H9 (cell line): ENCODE measurements at regions not wholly inside any gene's neighbourhood (a gene's known extent, or its start where the extent isn't known, plus 50 kb on each side); places are given as distances from the start of the nearest gene placed in this dataset.

Experiments
- DNase-seq: peaks from one replicate; pipeline ENCODE4 v3.0.0-alpha.2; 2017
- H2AFZ ChIP-seq: one replicate; pipeline ENCODE4 v1.6.1; 2013; ENCODE audit warnings: mild to moderate bottlenecking, low read length, control low read depth, moderate library complexity
- H2AK5ac ChIP-seq: 2 replicates; pipeline ENCODE4 v1.6.1; 2013; ENCODE audit warnings: low read length, control low read depth, mixed read lengths; ENCODE audit not compliant: insufficient read length
- H2BK120ac ChIP-seq: one replicate; pipeline ENCODE4 v1.6.1; 2013; ENCODE audit warnings: low read depth, mild to moderate bottlenecking, low read length, control low read depth, inconsistent platforms; ENCODE audit not compliant: poor library complexity, severe bottlenecking
- H2BK12ac ChIP-seq: 2 replicates; pipeline ENCODE4 v1.6.1; 2013; ENCODE audit warnings: low read length, control low read depth, mixed read lengths, low read depth; ENCODE audit not compliant: insufficient read length
- H2BK15ac ChIP-seq: 2 replicates; pipeline ENCODE4 v1.6.1; 2013; ENCODE audit warnings: low read depth, low read length, control low read depth
- H2BK20ac ChIP-seq: one replicate; pipeline ENCODE4 v1.6.1; 2013; ENCODE audit warnings: low read depth, mild to moderate bottlenecking, low read length, control low read depth, inconsistent platforms; ENCODE audit not compliant: poor library complexity, severe bottlenecking
- H2BK5ac ChIP-seq: 2 replicates; pipeline ENCODE4 v1.6.1; 2013; ENCODE audit warnings: low read length, control low read depth, mixed read lengths; ENCODE audit not compliant: insufficient read length
- H3K14ac ChIP-seq: 2 replicates; pipeline ENCODE4 v1.6.1; 2013; ENCODE audit warnings: low read length, control low read depth; ENCODE audit not compliant: insufficient read depth
- H3K18ac ChIP-seq: 2 replicates; pipeline ENCODE4 v1.6.1; 2013; ENCODE audit warnings: low read depth, mild to moderate bottlenecking, mixed read lengths, low read length, control low read depth; ENCODE audit not compliant: insufficient read length
- H3K23ac ChIP-seq: 2 replicates; pipeline ENCODE4 v1.6.1; 2013; ENCODE audit warnings: low read length, control low read depth, mixed read lengths, low read depth; ENCODE audit not compliant: insufficient read length
- H3K23me2 ChIP-seq: 2 replicates; pipeline ENCODE4 v1.6.1; 2013; ENCODE audit warnings: low read depth, mild to moderate bottlenecking, mixed read lengths, low read length, control low read depth; ENCODE audit not compliant: insufficient read length, poor library complexity, severe bottlenecking
- H3K27ac ChIP-seq: 2 replicates; pipeline ENCODE4 v1.5.1; 2013; ENCODE audit warnings: low read length, control low read depth, mixed read lengths, low read depth; ENCODE audit not compliant: insufficient read length
- H3K27me3 ChIP-seq: 2 replicates; pipeline ENCODE4 v1.6.1; 2013; ENCODE audit warnings: low read length, control low read depth, inconsistent platforms; ENCODE audit not compliant: insufficient read depth
- H3K4ac ChIP-seq: 2 replicates; pipeline ENCODE4 v1.6.1; 2013; ENCODE audit warnings: low read depth, mild to moderate bottlenecking, control low read depth, inconsistent platforms, low read length, moderate library complexity
- H3K4me1 ChIP-seq: 2 replicates; pipeline ENCODE4 v1.6.1; 2013; ENCODE audit warnings: low read length, control low read depth, inconsistent platforms; ENCODE audit not compliant: insufficient read depth
- H3K4me2 ChIP-seq: 2 replicates; pipeline ENCODE4 v1.6.1; 2013; ENCODE audit warnings: low read length, control low read depth, mixed read lengths; ENCODE audit not compliant: insufficient read length, insufficient read depth
- H3K56ac ChIP-seq: 2 replicates; pipeline ENCODE4 v1.6.1; 2013; ENCODE audit warnings: low read depth, mild to moderate bottlenecking, mixed read lengths, low read length, control low read depth; ENCODE audit not compliant: insufficient read length
- H3K79me1 ChIP-seq: 2 replicates; pipeline ENCODE4 v1.6.1; 2013; ENCODE audit warnings: low read depth, mild to moderate bottlenecking, moderate library complexity, low read length, control low read depth, inconsistent platforms; ENCODE audit not compliant: insufficient read depth, poor library complexity, severe bottlenecking
- H3K79me2 ChIP-seq: 2 replicates; pipeline ENCODE4 v1.6.1; 2013; ENCODE audit warnings: low read length, control low read depth, inconsistent platforms; ENCODE audit not compliant: insufficient read depth
- H3K9ac ChIP-seq: 2 replicates; pipeline ENCODE4 v1.6.1; 2013; ENCODE audit warnings: low read length, control low read depth, mixed read lengths; ENCODE audit not compliant: insufficient read length; ENCODE audit errors: extremely low read depth
- H3K9me3 ChIP-seq: one replicate; pipeline ENCODE4 v1.6.1; 2013; ENCODE audit warnings: low read depth, low read length, inconsistent platforms; ENCODE audit not compliant: control insufficient read depth
- H3T11ph ChIP-seq: one replicate; pipeline ENCODE4 v1.6.1; 2013; ENCODE audit warnings: mild to moderate bottlenecking, low read length, control low read depth, inconsistent platforms
- H4K20me1 ChIP-seq: one replicate; pipeline ENCODE4 v1.6.1; 2013; ENCODE audit not compliant: control insufficient read depth, insufficient read length, insufficient read depth
- H4K5ac ChIP-seq: 2 replicates; pipeline ENCODE4 v1.6.1; 2013; ENCODE audit warnings: low read depth, mild to moderate bottlenecking, mixed read lengths, low read length, control low read depth; ENCODE audit not compliant: insufficient read length
- H4K8ac ChIP-seq: replicated peaks from 2 replicates; pipeline ENCODE4 v1.6.1; 2013; ENCODE audit warnings: low read length, control low read depth, mixed read lengths, low read depth; ENCODE audit not compliant: insufficient read length
- H4K91ac ChIP-seq: 2 replicates; pipeline ENCODE4 v1.6.1; 2013; ENCODE audit warnings: low read depth, mild to moderate bottlenecking, moderate library complexity, mixed read lengths, low read length, control low read depth; ENCODE audit not compliant: insufficient read length
- H3K27ac Mint-ChIP-seq, 3 experiments: 2 replicates in 2 of 3; 3 replicates in 1 of 3; pipeline ENCODE4 v1.8.0; 2020 to 2021; ENCODE audit warnings: mixed read lengths in 3 of 3, mild to moderate bottlenecking in 1 of 3, moderate library complexity in 1 of 3
- H3K27me3 Mint-ChIP-seq: 2 replicates; pipeline ENCODE4 v1.8.0; 2021; ENCODE audit warnings: low read depth, mild to moderate bottlenecking, moderate library complexity, mixed read lengths
- H3K36me3 Mint-ChIP-seq, 3 experiments: 2 replicates in 2 of 3; 3 replicates in 1 of 3; pipeline ENCODE4 v1.8.0; 2020 to 2021; ENCODE audit warnings: low read depth in 3 of 3, mixed read lengths in 3 of 3; ENCODE audit not compliant: insufficient read depth in 1 of 3
- H3K4me1 Mint-ChIP-seq, 2 experiments: 2 replicates each; pipeline ENCODE4 v1.8.0; 2020; ENCODE audit warnings: mixed read lengths in 2 of 2
- H3K4me3 Mint-ChIP-seq, 2 experiments: 2 replicates in 1 of 2; 3 replicates in 1 of 2; pipeline ENCODE4 v1.8.0; 2020 to 2021; ENCODE audit warnings: mild to moderate bottlenecking in 2 of 2, mixed read lengths in 2 of 2, moderate library complexity in 1 of 2
- H3K9me3 Mint-ChIP-seq, 2 experiments: 2 replicates in 1 of 2; 3 replicates in 1 of 2; pipeline ENCODE4 v1.8.0; 2020; ENCODE audit warnings: mild to moderate bottlenecking in 2 of 2, mixed read lengths in 2 of 2, moderate library complexity in 1 of 2
- CTCF ChIP-seq: fragments of 200-600 bp; sonication (generic); conservative IDR thresholded peaks from 3 replicates; pipeline ENCODE4 v1.8.0; 2021; ENCODE audit warnings: antibody characterized with exemption, mild to moderate bottlenecking
- WGBS: extraction: QIAGEN DNeasy Blood & Tissue Kit; methylation state at CpG from one replicate; pipeline ENCODE4 v1.1.7; 2013; ENCODE audit warnings: missing lambda C conversion rate, low lambda C conversion rate, mixed read lengths; ENCODE audit not compliant: insufficient read length; ENCODE audit errors: extremely low coverage; 5-methylcytosine and 5-hydroxymethylcytosine counted together

DNA sequence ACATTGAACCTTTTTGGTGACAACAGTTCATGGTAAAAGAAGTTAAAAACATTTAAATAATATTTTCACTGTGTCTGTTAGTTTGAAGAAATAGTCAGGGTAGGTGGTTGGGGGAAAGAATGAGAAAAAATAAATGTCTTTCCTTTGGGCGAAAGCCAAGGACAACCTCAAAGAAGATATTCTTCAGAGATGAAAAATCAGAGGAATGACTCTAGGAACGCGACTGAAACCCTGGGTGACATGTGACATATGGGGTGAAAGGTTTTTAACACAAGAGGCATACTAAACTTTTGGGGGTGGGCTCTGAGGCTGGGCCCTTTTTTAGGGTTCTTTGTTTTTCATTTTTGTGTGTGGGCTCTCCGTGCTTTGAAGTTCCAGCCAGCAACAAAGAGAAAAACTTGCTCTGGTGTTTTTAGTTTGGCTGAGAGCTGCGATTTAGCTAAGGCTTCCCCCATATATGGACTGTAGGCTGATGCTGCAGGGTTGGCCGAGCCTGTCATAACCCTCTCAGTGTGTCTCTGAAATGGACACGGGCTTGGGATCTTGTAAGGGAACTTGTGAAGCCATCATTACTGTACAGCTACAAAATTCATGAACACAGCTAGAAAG is 610.1 kb upstream of the ARID1B start:
- Histone ChIP-seq H4K5ac (no peak overlapping the region), H2BK5ac (no peak overlapping the region), H2BK120ac (no peak overlapping the region), H3K27ac (no peak overlapping the region), H2BK12ac (no peak overlapping the region), H3T11ph (no peak overlapping the region), H4K91ac (no peak overlapping the region), H3K27me3 (no peaks in the 10 kb centered on the region), H3K23me2 (no peaks in the 10 kb centered on the region), H3K23ac (no peak overlapping the region), H4K8ac (no peak overlapping the region), H3K4me1 (no peaks in the 10 kb centered on the region), H3K18ac (no peak overlapping the region), H3K9me3 (no peaks in the 10 kb centered on the region), H3K56ac (no peak overlapping the region), H4K20me1 (no peaks in the 10 kb centered on the region), H3K14ac (no peak overlapping the region), H3K9ac (no peak overlapping the region), H2AK5ac (no peak overlapping the region), H3K79me1 (no peaks in the 10 kb centered on the region), H2BK20ac (no peak overlapping the region), H2AFZ (no peak overlapping the region), H3K4ac (no peak overlapping the region), H3K4me2 (no peak overlapping the region), H2BK15ac (no peak overlapping the region), H3K79me2 (no peaks in the 10 kb centered on the region)
- H3K9me3 Mint-ChIP-seq: no peaks in the 10 kb centered on the region; a peak in 1 of 5 replicates
- peaks cover 1% of the 10 kb centered on the region for H3K27me3 Mint-ChIP-seq
- TF ChIP-seq CTCF: no peak
- H3K27ac Mint-ChIP-seq: no peak overlapping the region
- H3K4me1 Mint-ChIP-seq: peaks cover 2 to 11% of the 10 kb centered on the region in 2 experiments; a peak in 3 of 4 replicates
- no peak overlapping the region for H3K4me3 Mint-ChIP-seq
- WGBS: no CpG with 5 or more reads among the region's 7 CpGs
- no peak for DNase-seq
- H3K36me3 Mint-ChIP-seq: no peaks in the 10 kb centered on the region
